ENCODE measurements at regions not wholly inside any gene's neighbourhood (a gene's known extent, or its start where the extent isn't known, plus 50 kb on each side); places are given as distances from the start of the nearest gene placed in this dataset.
"Not testable (repeated sequence)": the region's sequence is repeated elsewhere in the genome, so short reads cannot be mapped to it uniquely, and the experiment has no call there.

DNA sequence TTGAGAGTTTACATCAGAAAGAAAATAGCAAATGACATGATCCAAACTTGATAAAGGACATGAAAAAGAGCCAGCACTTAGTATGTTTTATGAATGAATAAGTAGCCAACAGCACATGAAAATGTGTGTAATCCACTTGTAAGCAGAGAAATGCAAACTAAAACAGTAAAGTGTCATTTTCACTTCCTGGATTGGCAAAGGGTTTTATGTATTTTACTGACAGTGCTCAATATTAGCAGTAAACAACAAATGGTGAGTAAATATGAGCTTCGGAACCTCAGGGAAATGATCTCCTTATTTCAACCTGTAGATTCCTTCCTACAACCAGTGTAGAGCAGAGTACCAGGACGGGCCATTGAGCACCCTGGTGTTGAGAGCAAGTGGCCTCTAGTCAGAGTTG, 153.8 kb upstream of the PDCD2 start:
- CTCF ChIA-PET (ENCODE audit: low intra/inter-chr PET ratio, low total read pairs); DNase-seq (ENCODE audit: low spot score); POLR2A ChIA-PET; ATAC-seq; H3K9ac ChIP-seq (ENCODE audit: insufficient read depth, low read depth, low read length); H3K4me2 ChIP-seq (ENCODE audit: low read depth, low read length); FAIRE-seq; H3K79me2 ChIP-seq (ENCODE audit: insufficient read depth, low read length); BruUV-seq (replicated peaks); H2AFZ ChIP-seq (ENCODE audit: low read length); H3K4me1 ChIP-seq (ENCODE audit: insufficient read depth, low read length); H3K36me3 ChIP-seq (replicated peaks in 1 of 2; ENCODE audit: control insufficient read depth in 1 of 2, insufficient read depth in 2 of 2, low read length in 2 of 2); H3K4me3 ChIP-seq (replicated peaks in 1 of 3; ENCODE audit: insufficient read depth in 1 of 3, low read depth in 2 of 3, low read length in 3 of 3); H3K27me3 ChIP-seq (ENCODE audit: control insufficient read depth in 1 of 2, insufficient read depth in 2 of 2, low read length in 2 of 2); H3K27ac ChIP-seq (ENCODE audit: extremely low read length, insufficient read depth, low read length); H4K20me1 ChIP-seq (ENCODE audit: insufficient read depth, low read length); H3K9me3 ChIP-seq (ENCODE audit: low read length); intact Hi-C loops (cut with micrococcal nuclease; ENCODE audit: unreplicated experiment); in situ Hi-C loops (cut with HindIII; ENCODE audit: extremely low pct_ligation_motif_present, low pct_unique_long_range_greater_than_20kb); TF ChIP-seq FOXP1 (IDR thresholded peaks at IDR 0.05); FOXA1 (CRISPR knock-in tag; IDR thresholded peaks at IDR 0.05): not testable (repeated sequence)
- TF ChIP-seq FOXP1 (CRISPR knock-in tag; IDR thresholded peaks at IDR 0.05), result peak; percentile 83
- peak; percentile 53; the same call in 1 of the 2 replicates for TF ChIP-seq GATAD2A (CRISPR knock-in tag; IDR thresholded peaks at IDR 0.05)
- TF ChIP-seq ELF3 (CRISPR knock-in tag; IDR thresholded peaks at IDR 0.05), result 0 out of 2 replicates have a peak, but pooled peaks have one; percentile 44
- TF ChIP-seq RXRB (CRISPR knock-in tag; IDR thresholded peaks at IDR 0.05; ENCODE audit: borderline replicate concordance), result peak; percentile 37; the same call in 1 of the 2 replicates
- 0 out of 2 replicates have a peak, but pooled peaks have one; percentile 25 for TF ChIP-seq KDM6A (CRISPR knock-in tag; IDR thresholded peaks at IDR 0.05; ENCODE audit: low read depth)
- TF ChIP-seq FOXA3 (CRISPR knock-in tag; IDR thresholded peaks at IDR 0.05), result peak; percentile 65
- peak; percentile 32; the same call in 1 of the 2 replicates for TF ChIP-seq MIXL1 (CRISPR knock-in tag; IDR thresholded peaks at IDR 0.05)
- peak; percentile 49 for TF ChIP-seq ELF1 (CRISPR knock-in tag; IDR thresholded peaks at IDR 0.05)
- TF ChIP-seq FOXO1 (CRISPR knock-in tag; IDR thresholded peaks at IDR 0.05), result peak; percentile 34; the same call in 1 of the 2 replicates
- peak; percentile 41 for TF ChIP-seq SAP130 (CRISPR knock-in tag; IDR thresholded peaks at IDR 0.05; ENCODE audit: low read depth)
- TF ChIP-seq RARA (CRISPR knock-in tag; IDR thresholded peaks at IDR 0.05), result peak; percentile 56
- TF ChIP-seq, protein P1, sequence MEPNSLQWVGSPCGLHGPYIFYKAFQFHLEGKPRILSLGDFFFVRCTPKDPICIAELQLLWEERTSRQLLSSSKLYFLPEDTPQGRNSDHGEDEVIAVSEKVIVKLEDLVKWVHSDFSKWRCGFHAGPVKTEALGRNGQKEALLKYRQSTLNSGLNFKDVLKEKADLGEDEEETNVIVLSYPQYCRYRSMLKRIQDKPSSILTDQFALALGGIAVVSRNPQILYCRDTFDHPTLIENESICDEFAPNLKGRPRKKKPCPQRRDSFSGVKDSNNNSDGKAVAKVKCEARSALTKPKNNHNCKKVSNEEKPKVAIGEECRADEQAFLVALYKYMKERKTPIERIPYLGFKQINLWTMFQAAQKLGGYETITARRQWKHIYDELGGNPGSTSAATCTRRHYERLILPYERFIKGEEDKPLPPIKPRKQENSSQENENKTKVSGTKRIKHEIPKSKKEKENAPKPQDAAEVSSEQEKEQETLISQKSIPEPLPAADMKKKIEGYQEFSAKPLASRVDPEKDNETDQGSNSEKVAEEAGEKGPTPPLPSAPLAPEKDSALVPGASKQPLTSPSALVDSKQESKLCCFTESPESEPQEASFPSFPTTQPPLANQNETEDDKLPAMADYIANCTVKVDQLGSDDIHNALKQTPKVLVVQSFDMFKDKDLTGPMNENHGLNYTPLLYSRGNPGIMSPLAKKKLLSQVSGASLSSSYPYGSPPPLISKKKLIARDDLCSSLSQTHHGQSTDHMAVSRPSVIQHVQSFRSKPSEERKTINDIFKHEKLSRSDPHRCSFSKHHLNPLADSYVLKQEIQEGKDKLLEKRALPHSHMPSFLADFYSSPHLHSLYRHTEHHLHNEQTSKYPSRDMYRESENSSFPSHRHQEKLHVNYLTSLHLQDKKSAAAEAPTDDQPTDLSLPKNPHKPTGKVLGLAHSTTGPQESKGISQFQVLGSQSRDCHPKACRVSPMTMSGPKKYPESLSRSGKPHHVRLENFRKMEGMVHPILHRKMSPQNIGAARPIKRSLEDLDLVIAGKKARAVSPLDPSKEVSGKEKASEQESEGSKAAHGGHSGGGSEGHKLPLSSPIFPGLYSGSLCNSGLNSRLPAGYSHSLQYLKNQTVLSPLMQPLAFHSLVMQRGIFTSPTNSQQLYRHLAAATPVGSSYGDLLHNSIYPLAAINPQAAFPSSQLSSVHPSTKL (CRISPR knock-in tag; IDR thresholded peaks at IDR 0.05), result peak; percentile 24; the same call in 1 of the 2 replicates
- 0 out of 2 replicates have a peak, but pooled peaks have one; percentile 8 for TF ChIP-seq FOXA1 (IDR thresholded peaks at IDR 0.05)
- WGBS (ENCODE audit: low lambda C conversion rate), result 0% methylated on average over 1 of the region's 2 CpGs

DNA sequence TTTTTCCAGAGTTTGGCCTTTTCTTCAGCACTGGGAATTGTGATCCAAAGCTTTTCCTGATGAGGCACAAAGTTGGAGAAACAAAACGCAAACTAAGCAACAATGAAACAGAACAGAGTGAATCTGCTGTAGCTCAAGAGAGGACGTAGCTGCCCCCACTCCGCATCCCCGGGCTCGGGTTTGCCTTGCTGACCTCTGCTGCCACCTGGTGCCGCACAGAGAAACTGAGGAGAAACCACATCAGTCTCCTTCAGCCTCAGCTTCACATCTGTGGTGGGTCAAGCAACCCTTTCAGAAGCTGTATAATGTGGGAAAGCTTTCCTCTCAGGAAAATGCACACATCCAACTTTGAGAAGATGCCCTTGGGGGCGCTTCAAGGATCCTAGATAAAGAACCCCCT, 151.9 kb upstream of the PDCD2 start:
- H2AFZ ChIP-seq (ENCODE audit: low read length); intact Hi-C loops (cut with micrococcal nuclease; ENCODE audit: unreplicated experiment); H4K20me1 ChIP-seq (ENCODE audit: insufficient read depth, low read length); BruUV-seq (replicated peaks); POLR2A ChIA-PET; H3K36me3 ChIP-seq (replicated peaks in 1 of 2; ENCODE audit: control insufficient read depth in 1 of 2, insufficient read depth in 2 of 2, low read length in 2 of 2); H3K4me1 ChIP-seq (ENCODE audit: insufficient read depth, low read length); ATAC-seq; H3K27ac ChIP-seq (ENCODE audit: extremely low read length, insufficient read depth, low read length); CTCF ChIA-PET (ENCODE audit: low intra/inter-chr PET ratio, low total read pairs); H3K4me2 ChIP-seq (ENCODE audit: low read depth, low read length); H3K9me3 ChIP-seq (ENCODE audit: low read length); H3K9ac ChIP-seq (ENCODE audit: insufficient read depth, low read depth, low read length); H3K27me3 ChIP-seq (ENCODE audit: control insufficient read depth in 1 of 2, insufficient read depth in 2 of 2, low read length in 2 of 2); DNase-seq (ENCODE audit: low spot score); FAIRE-seq; H3K4me3 ChIP-seq (replicated peaks in 1 of 3; ENCODE audit: insufficient read depth in 1 of 3, low read depth in 2 of 3, low read length in 3 of 3); in situ Hi-C loops (cut with HindIII; ENCODE audit: extremely low pct_ligation_motif_present, low pct_unique_long_range_greater_than_20kb); H3K79me2 ChIP-seq (ENCODE audit: insufficient read depth, low read length): not testable (repeated sequence)
- 5% methylated on average over 6 of the region's 7 CpGs for WGBS (ENCODE audit: low lambda C conversion rate)

Data from HepG2 (cell line).